ENCODE measurements at regions not wholly inside any gene's neighbourhood (a gene's known extent, or its start where the extent isn't known, plus 50 kb on each side); places are given as distances from the start of the nearest gene placed in this dataset.

DNA sequence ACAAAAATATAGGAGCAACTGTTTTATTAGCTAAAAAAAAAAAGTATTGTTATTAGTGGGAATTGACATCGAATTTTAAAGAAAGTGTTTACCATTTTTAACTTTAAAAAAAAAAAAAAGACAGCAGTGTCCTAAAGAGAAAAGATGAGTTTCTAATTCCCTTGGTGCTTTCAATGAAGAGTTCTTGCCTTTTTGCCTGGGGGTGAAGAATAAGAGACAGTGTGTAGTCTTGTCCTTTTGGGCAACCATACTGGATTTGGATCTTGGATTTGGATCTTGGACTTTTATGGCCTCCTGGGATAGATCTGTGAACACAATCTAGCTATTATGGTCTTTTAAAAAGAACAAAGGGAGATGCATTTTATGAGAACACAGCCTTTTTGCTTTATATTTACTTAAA is 60.2 kb upstream of the GLS start:
- Histone ChIP-seq H2AK5ac (ENCODE audit: low read depth, low read length) (no peak overlapping the region), H3K18ac (ENCODE audit: extremely low read depth, low read length) (no peak overlapping the region), H3K14ac (ENCODE audit: insufficient read length) (no peak overlapping the region), H4K8ac (ENCODE audit: extremely low read depth, insufficient read depth, low read length) (no peak overlapping the region), H3K23ac (ENCODE audit: insufficient read length) (no peak overlapping the region), H3K23me2 (ENCODE audit: low read depth, low read length) (no peaks in the 10 kb centered on the region), H2BK12ac (ENCODE audit: low read depth, low read length) (no peak overlapping the region), H3K27ac (ENCODE audit: low read depth, low read length) (no peak overlapping the region), H2BK120ac (replicated peaks; ENCODE audit: low read depth, low read length) (no peak overlapping the region), H4K20me1 (replicated peaks in 1 of 2; ENCODE audit: control insufficient read depth in 1 of 2, insufficient read depth in 2 of 2, low read length in 2 of 2) (no peaks in the 10 kb centered on the region), H3K9me3 (ENCODE audit: insufficient read depth in 2 of 2, low read depth in 1 of 2, low read length in 1 of 2) (no peaks in the 10 kb centered on the region), H3K79me2 (ENCODE audit: control insufficient read depth in 1 of 2, insufficient read depth in 2 of 2, low read length in 2 of 2) (no peaks in the 10 kb centered on the region), H2BK15ac (ENCODE audit: low read length) (no peak overlapping the region), H3K79me1 (ENCODE audit: low read depth, low read length) (no peaks in the 10 kb centered on the region), H3K56ac (replicated peaks; ENCODE audit: insufficient read length, low read depth, low read length) (no peak overlapping the region), H3K4me1 (replicated peaks in 1 of 4; ENCODE audit: control insufficient read depth in 3 of 4, insufficient read depth in 4 of 4, low read length in 3 of 4) (no peaks in the 10 kb centered on the region), H4K5ac (ENCODE audit: insufficient read length, low read depth, low read length) (no peak overlapping the region), H4K91ac (replicated peaks; ENCODE audit: insufficient read length, low read length) (no peak overlapping the region), H2AFZ (ENCODE audit: low read length) (no peak overlapping the region), H3K27me3 (replicated peaks in 1 of 4; ENCODE audit: control insufficient read depth in 3 of 4, extremely low read depth in 1 of 4, insufficient read depth in 3 of 4, low read length in 3 of 4) (no peaks in the 10 kb centered on the region), H3K4me2 (ENCODE audit: insufficient read depth in 1 of 2, low read depth in 2 of 2, low read length in 2 of 2) (no peak overlapping the region), H2BK5ac (ENCODE audit: low read depth, low read length) (no peak overlapping the region), H3K9ac (replicated peaks in 1 of 4; ENCODE audit: extremely low read depth in 1 of 4, low read depth in 3 of 4, low read length in 3 of 4) (no peak overlapping the region), H3K4me3 (ENCODE audit: extremely low read depth in 1 of 4, insufficient read depth in 2 of 4, low read depth in 3 of 4, low read length in 4 of 4) (no peak overlapping the region), H3K36me3 (ENCODE audit: control insufficient read depth in 2 of 4, insufficient read depth in 4 of 4, low read length in 3 of 4) (no peaks in the 10 kb centered on the region), H3K4ac (replicated peaks; ENCODE audit: insufficient read length, low read depth, low read length) (no peak overlapping the region), H2BK20ac (ENCODE audit: low read length) (no peak overlapping the region)
- 100% methylated on average over 1 of the region's 1 CpG; no CpG with 5 or more reads in 1 of the 2 experiments for WGBS, 2 experiments (ENCODE audit: extremely low coverage in 1 of 2, insufficient coverage in 1 of 2, insufficient read length in 1 of 2, insufficient replicate concordance in 2 of 2, low coverage in 1 of 2, low lambda C conversion rate in 2 of 2, missing lambda C conversion rate in 1 of 2)
- DNase-seq (ENCODE audit: low read depth in 1 of 2, low spot score in 2 of 2): no peak
- TF ChIP-seq RNF2 (IDR thresholded peaks at IDR 0.05; ENCODE audit: borderline replicate concordance, low read depth, low read length, missing control alignments, poor library complexity, severe bottlenecking) (no peak), ATF2 (IDR thresholded peaks at IDR 0.05; ENCODE audit: low read length) (no peak), EP300 (IDR thresholded peaks at IDR 0.05; ENCODE audit: borderline replicate concordance in 1 of 2, low read depth in 2 of 2, low read length in 2 of 2) (no peak), SIN3A (conservative IDR thresholded peaks at IDR 0.05 in 1 of 2, IDR thresholded peaks at IDR 0.05 in 1 of 2; ENCODE audit: low read depth in 1 of 2, low read length in 2 of 2) (no peak), EGR1 (IDR thresholded peaks at IDR 0.05; ENCODE audit: borderline replicate concordance, low read depth, low read length) (no peak), BACH1 (IDR thresholded peaks at IDR 0.05; ENCODE audit: low read length) (no peak), SP1 (IDR thresholded peaks at IDR 0.05; ENCODE audit: low read depth, low read length) (no peak)
- TF ChIP-seq, protein P1, sequence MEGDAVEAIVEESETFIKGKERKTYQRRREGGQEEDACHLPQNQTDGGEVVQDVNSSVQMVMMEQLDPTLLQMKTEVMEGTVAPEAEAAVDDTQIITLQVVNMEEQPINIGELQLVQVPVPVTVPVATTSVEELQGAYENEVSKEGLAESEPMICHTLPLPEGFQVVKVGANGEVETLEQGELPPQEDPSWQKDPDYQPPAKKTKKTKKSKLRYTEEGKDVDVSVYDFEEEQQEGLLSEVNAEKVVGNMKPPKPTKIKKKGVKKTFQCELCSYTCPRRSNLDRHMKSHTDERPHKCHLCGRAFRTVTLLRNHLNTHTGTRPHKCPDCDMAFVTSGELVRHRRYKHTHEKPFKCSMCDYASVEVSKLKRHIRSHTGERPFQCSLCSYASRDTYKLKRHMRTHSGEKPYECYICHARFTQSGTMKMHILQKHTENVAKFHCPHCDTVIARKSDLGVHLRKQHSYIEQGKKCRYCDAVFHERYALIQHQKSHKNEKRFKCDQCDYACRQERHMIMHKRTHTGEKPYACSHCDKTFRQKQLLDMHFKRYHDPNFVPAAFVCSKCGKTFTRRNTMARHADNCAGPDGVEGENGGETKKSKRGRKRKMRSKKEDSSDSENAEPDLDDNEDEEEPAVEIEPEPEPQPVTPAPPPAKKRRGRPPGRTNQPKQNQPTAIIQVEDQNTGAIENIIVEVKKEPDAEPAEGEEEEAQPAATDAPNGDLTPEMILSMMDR (IDR thresholded peaks at IDR 0.05; ENCODE audit: control extremely low read depth in 1 of 3, insufficient read depth in 1 of 3, low read depth in 1 of 3, low read length in 3 of 3): no peak
- no peak for FAIRE-seq
- POLR2A ChIA-PET (ENCODE audit: partially characterized antibody): no interaction called here
- CTCF ChIA-PET (ENCODE audit: partially characterized antibody): interaction anchor here (0.6 to 1.5 kb wide), 4 partner anchors 10 to 686 kb away, joined by 3 to 5 read pairs (median 4); no protein-coding TSS in a partner anchor
